ENCODE measurements at regions not wholly inside any gene's neighbourhood (a gene's known extent, or its start where the extent isn't known, plus 50 kb on each side); places are given as distances from the start of the nearest gene placed in this dataset.
"Not testable (repeated sequence)": the region's sequence is repeated elsewhere in the genome, so short reads cannot be mapped to it uniquely, and the experiment has no call there.

DNA sequence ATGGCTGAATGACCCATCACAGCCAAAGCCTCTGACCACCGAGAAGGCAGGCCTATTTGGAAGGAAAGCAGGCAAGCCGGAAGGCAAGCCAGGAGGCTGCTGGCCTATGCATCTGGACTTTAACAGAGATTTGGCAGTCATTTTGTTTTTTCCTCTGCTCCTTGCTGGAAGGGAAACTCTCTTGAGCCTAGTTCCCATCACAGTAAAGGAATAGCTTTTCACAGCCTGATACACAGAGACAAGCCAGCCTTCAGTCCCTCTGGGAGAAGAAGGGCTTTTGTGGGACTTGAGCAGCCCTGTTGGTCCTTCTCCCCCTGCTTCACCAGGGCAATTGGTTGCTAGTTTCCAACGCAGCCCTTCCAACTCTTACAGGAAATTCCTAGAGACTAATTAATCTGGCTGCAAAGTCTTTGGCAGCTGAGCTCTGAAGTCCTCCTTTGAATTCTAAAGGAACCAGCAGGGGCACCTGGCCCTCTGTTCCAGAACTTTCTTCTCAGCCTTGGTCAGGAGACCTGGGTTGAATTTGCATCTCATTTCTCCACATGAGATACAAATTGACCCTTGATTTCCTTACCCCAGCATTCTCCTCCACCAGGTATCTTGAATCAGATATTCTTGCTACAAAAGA lies 157.3 kb upstream of the EPB41L4A start:
- DNase-seq, result no peak

DNA sequence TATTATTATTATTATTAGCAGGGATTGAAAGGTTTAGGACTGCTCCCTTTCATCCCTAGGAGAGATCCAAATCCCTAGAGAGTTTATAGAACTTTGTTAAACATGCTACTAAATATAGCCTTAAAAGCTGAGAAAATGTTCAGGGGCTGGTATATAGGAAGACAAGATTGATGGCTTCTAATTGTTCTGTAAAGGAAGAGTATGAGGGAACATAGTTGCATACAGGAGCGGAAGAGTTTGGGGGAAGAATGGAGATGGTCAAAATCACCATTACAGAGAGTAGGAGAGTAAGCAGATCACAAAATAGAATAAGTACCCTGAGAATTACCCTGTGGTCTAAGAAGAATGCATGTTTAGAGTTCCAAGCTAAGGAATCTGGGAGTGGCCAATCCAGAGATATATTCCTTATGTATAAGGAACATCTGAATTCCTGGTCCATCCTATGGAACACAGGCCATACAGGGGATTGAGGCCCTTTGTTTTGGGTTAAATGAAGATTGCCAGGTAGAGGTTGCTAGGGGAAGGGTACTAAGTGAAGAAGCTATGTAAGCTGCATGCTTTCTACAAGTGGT lies 158.0 kb upstream of the APC start:
- no peak for DNase-seq

DNA sequence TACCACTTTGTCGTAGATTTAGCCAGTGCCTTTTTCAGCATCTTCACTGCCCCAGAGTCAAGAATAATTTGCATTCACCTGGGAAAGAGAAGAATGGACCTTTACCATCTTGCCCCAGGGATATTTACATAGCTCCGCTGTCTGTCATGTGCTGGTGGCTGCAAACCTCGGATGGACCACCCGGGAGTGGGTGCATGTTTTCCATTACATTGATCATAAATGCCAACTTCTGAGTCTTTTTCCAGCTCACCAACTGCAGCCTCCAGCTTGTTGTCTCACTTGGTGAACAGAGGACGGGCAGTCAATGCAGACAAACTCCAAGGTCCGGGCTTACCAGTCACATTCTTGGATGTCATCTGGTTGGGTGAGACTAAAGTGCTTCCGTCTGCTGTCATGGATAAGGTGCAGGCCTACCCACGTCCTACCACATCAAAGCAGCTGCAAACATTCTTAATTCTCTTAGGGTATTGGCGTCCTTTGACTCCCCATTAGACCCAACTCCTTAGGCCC lies 155.8 kb upstream of the APC start:
- DNase-seq, result no peak

DNA sequence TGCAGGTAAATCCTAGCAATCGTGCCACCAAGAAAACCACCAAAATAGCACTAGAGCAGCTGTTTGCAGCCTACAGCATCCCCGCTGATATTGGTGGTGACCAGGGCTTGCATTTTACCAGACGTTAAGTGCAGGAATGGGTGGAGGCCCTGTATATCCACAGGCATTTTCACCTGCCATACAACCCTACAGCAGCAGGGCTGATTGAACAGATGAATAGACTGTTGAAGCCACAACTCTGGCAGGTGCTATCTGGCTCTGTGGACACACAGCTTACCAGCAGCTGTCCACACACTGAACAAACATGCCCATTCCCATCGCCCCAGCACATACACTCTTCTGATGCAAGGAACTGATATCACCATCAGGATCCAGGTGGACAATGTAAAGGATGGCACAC lies 154.5 kb upstream of the APC start:
- no peak for DNase-seq

DNA sequence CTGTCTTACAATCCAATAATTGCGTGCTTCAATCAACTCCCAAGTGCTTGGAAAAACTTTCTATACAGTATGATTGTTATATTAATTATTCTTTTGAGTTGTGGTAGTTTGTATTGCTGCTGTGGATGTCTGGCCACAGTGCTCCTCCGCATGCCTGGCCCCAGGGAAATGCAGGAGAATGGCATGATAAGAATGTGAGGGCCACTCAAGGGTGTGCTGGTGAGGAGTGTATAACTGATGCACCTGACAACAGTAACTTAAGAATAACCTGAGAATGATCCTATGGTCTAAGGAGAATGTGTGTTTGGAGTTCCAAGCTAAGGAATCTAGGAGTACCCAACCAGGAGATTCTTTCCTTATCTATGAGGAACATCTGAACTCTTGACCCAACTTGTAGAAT lies 152.9 kb upstream of the APC start:
- DNase-seq, result no peak

DNA sequence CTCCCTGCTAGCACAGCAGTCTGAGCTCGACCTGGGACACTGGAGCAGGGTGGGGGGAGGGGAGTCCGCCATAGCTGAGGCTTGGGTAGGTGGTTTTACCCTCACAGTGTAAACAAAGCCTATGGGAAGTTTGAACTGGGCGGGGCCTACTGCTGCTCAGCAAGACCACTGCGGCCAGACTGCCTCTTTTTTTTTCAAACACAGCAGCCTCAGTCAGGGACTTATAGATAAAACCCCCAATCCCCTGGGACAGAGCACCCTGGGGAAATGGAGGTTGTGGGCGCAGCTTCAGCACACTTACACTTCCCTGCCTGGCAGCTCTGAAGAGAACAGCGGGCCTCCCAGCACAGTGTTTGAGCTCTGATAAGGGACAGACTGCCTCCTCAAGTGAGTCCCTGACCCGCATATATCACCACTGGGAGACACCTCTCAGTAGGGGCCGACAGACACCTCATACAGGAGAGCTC lies 151.1 kb upstream of the APC start:
- DNase-seq, result no peak

DNA sequence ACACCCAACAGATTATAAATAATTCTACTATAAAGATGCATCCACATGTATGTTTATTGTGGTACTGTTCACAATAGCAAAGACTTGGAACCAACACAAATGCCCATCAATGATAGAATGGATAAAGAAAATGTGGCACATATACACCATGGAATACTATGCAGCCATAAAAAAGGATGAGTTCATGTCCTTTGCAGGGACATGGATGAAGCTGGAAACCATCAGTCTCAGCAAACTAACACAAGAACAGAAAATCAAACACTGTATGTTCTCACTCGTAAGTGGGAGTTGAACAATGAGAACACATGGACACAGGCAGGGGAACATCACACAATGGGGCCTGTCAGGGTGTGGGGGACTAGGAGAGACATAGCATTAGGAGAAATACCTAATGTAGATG lies 146.8 kb upstream of the APC start:
- DNase-seq, result not testable (repeated sequence)

DNA sequence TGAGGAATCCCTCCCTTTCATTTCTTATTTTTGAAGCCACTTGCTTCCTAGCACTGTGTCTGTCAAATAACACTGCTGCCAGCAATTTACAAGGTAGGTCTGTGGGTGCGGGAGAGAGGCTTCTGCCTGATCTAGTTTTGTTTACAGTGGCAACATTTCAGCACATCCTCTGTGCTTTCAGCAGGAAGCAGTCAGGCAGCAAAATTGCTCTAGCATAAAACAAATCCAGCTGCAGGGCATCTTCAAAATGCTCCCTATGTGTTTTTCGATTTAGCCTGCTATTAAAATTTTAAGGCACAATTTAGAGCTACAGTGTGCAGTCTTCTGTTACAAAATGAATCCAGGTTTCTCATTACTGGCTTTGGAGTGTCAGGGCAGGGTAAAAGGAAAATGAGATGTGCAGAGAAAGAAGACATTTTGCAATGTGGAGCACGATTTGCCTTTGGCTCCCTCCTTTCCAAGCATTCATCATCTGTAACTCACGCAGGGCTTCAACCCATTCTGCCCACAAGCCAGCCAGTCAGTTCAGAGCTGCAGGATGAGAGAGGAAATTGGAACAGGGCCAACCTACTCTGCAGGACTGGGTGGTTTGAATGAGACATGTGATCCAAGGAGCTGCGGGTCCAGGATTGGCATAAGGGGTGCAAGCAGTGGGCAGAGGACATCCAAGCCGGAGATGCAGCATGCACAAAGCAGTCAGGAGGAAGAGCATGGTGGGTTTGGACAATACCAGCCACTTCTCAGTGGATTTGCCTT lies 143.4 kb upstream of the APC start:
- no peak for DNase-seq

DNA sequence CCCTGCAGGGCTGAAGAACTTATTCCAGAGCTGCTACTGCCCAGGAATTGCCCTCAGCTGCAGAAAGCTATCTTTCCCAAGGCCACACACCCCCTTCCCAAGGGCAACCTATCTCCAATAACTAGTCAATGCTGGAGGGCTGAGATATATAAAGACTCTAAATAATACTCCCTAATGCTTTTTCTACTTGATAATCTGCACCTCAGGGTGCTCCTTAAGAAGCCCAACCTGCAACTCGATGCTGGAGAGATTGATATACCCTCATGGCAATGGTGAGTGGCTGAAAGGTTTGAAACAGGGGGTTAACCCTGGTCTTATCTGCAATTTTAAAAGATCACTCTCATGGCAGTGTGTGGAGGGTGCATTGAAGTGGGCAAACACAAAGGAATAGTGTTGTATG lies 142.7 kb upstream of the APC start:
- no peak for DNase-seq

- no peak for DNase-seq
Measured at GRCh38 chr5:112597831-112598230, 139.9 kb upstream of the APC start.

- not testable (repeated sequence) for DNase-seq
Measured at GRCh38 chr5:112600510-112600909, 137.2 kb upstream of the APC start.

GRCh38 chr5:112604732-112605630 lies 132.7 kb upstream of the APC start:
- DNase-seq, result no peak

DNA sequence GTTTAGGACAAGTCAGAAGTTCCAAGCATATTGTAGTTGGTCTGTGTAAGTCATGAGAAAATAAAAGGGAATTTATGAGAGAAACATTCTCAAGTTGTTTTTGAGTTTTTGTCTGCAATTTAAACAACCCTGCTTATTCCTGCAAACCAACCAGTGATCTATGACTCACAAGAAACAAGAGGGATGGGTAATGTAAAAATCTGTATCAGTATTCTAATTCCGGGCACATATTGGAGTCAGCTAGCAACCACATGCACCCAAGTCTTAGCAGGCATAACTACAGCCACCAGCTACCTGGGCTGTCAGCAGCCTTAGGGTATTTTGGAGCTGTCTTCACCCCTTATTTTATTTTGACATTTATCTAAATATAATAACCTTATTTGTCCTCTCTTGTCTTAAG lies 128.7 kb upstream of the APC start:
- no peak for DNase-seq

- DNase-seq, result no peak
Measured at GRCh38 chr5:112612663-112613062, 125.0 kb upstream of the APC start.

GRCh38 chr5:112614285-112614684 lies 123.4 kb upstream of the APC start:
- no peak for DNase-seq

DNA sequence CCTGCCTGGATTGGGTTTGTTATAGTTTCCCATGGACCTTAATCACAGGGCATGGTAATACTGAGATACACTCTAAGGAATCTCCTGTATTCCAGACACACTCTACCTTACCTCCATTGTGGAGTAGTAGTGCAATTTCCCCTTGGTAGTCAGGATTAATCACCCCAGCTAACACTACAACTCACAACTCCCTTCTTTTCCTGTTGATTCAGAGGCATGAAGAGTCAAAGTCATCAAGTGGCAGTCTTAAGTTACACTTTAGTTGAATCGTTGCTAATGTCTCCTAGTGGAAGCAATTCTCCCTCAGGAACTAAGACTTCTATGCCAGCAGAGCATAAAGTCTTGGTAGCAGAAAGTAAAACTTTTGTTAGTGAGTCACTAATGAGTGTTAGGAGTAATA lies 122.7 kb upstream of the APC start:
- no peak for DNase-seq

- no peak for DNase-seq
Measured at GRCh38 chr5:112616812-112617547, 120.7 kb upstream of the APC start.

DNA sequence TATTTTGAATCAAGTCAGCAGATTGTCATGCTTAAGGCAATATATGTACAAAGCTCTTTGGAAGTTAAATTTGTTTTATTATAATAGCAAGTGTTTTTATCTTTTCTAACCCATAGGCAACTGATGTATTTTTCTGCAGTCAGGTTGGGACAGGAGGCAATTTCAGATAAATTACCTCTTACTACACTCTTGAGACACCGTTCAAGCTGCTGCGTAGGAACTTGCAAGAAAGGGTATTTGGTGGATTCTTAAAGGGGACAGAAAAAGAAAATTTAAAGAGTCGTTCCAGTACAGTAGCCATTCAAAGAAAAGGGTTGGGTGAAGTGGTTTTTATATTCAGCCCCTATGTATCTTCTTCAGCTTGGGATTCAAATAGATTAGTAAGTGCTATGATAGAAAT lies 112.4 kb upstream of the APC start:
- no peak for DNase-seq

DNA sequence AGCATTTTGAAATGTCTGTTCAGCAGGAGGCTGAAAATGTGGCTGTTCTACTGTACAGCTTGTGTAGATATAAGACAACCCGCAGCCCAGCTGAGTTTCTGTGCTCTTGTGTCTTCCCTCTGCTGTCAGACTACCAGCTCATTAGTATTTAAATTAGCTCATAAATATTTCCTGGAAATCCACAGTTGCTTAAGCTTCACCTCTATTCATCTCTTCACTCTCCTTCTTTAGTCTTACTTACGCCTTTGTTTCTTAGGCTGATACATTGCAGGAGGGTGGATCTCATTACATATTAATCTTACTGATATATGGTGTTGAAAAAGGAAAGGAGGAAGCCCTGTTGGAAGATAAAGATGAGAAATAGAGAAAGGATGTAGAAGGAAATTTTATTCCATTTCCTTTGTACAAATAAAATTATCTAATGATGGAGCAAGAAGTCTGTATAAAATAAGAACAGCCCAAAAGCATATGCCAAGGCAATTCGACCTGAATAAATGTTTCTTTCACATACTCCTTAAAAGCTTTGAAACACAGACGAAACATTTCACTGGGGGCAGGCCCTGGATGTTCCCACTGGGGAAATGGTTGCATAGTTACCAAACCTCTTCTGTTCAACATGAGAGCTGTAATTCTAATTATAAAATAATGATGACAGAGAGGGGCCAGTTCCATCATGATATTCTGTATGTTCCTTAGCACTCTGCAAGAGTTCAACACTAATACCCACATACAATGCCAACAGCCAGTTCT lies 111.8 kb upstream of the APC start:
- no peak for DNase-seq

GRCh38 chr5:112626715-112627114 lies 111.0 kb upstream of the APC start:
- DNase-seq, result no peak

- DNase-seq, result no peak
Measured at GRCh38 chr5:112628214-112628980, 109.3 kb upstream of the APC start.
